ENCODE measurements at regions not wholly inside any gene's neighbourhood (a gene's known extent, or its start where the extent isn't known, plus 50 kb on each side); places are given as distances from the start of the nearest gene placed in this dataset.

GRCh38 chr12:16756833-16757555, 151.0 kb upstream of the LMO3 start:
- no peaks in the 10 kb centered on the region for H3K9me3 Mint-ChIP-seq
- no peak overlapping the region for H3K4me3 Mint-ChIP-seq
- H3K4me1 Mint-ChIP-seq: no peaks in the 10 kb centered on the region
- H3K27ac Mint-ChIP-seq: no peak overlapping the region
- TF ChIP-seq CTCF (IDR thresholded peaks at IDR 0.05; ENCODE audit: unreplicated experiment): no peak
- H3K27me3 Mint-ChIP-seq (ENCODE audit: low read depth): no peaks in the 10 kb centered on the region
- DNase-seq (ENCODE audit: low spot score in 2 of 2, unreplicated experiment in 2 of 2): no peak
- H3K36me3 Mint-ChIP-seq: no peaks in the 10 kb centered on the region

GRCh38 chr12:16730772-16731171, 124.8 kb upstream of the LMO3 start:
- H3K27ac Mint-ChIP-seq: no peak overlapping the region
- H3K4me1 Mint-ChIP-seq: no peaks in the 10 kb centered on the region
- H3K27me3 Mint-ChIP-seq (ENCODE audit: low read depth): no peaks in the 10 kb centered on the region
- H3K9me3 Mint-ChIP-seq: no peaks in the 10 kb centered on the region
- DNase-seq (ENCODE audit: low spot score in 2 of 2, unreplicated experiment in 2 of 2): no peak
- no peaks in the 10 kb centered on the region for H3K36me3 Mint-ChIP-seq
- TF ChIP-seq CTCF (IDR thresholded peaks at IDR 0.05; ENCODE audit: unreplicated experiment): no peak
- no peak overlapping the region for H3K4me3 Mint-ChIP-seq

- H3K4me1 Mint-ChIP-seq: no peaks in the 10 kb centered on the region
- no peaks in the 10 kb centered on the region for H3K9me3 Mint-ChIP-seq
- no peaks in the 10 kb centered on the region for H3K27me3 Mint-ChIP-seq (ENCODE audit: low read depth)
- H3K27ac Mint-ChIP-seq: no peak overlapping the region
- TF ChIP-seq CTCF (IDR thresholded peaks at IDR 0.05; ENCODE audit: unreplicated experiment): no peak
- no peak overlapping the region for H3K4me3 Mint-ChIP-seq
- no peaks in the 10 kb centered on the region for H3K36me3 Mint-ChIP-seq
- DNase-seq (ENCODE audit: low spot score in 2 of 2, unreplicated experiment in 2 of 2): no peak
Measured at GRCh38 chr12:16726879-16727278, 120.9 kb upstream of the LMO3 start.

- H3K4me1 Mint-ChIP-seq: no peaks in the 10 kb centered on the region
- H3K27ac Mint-ChIP-seq: no peak overlapping the region
- peaks cover 4% of the 10 kb centered on the region for H3K27me3 Mint-ChIP-seq (ENCODE audit: low read depth)
- TF ChIP-seq CTCF (IDR thresholded peaks at IDR 0.05; ENCODE audit: unreplicated experiment): no peak
- no peak overlapping the region for H3K4me3 Mint-ChIP-seq
- H3K36me3 Mint-ChIP-seq: no peaks in the 10 kb centered on the region
- no peak for DNase-seq (ENCODE audit: low spot score in 2 of 2, unreplicated experiment in 2 of 2)
- H3K9me3 Mint-ChIP-seq: no peaks in the 10 kb centered on the region
Measured at GRCh38 chr12:16719713-16720416, 113.9 kb upstream of the LMO3 start.

- no peak for DNase-seq (ENCODE audit: low spot score in 2 of 2, unreplicated experiment in 2 of 2)
- Mint-ChIP-seq H3K27me3 (ENCODE audit: low read depth) (peaks cover 4% of the 10 kb centered on the region), H3K4me3 (no peak overlapping the region), H3K9me3 (no peaks in the 10 kb centered on the region), H3K4me1 (no peaks in the 10 kb centered on the region), H3K27ac (no peak overlapping the region), H3K36me3 (no peaks in the 10 kb centered on the region)
- no peak for TF ChIP-seq CTCF (IDR thresholded peaks at IDR 0.05; ENCODE audit: unreplicated experiment)
Measured at GRCh38 chr12:16716928-16717327, 111.0 kb upstream of the LMO3 start.

All from mesothelial cell of epicardium (in vitro differentiated cells).